Fibroblast of mammary gland (primary cell): ENCODE measurements at regions not wholly inside any gene's neighbourhood (a gene's known extent, or its start where the extent isn't known, plus 50 kb on each side); places are given as distances from the start of the nearest gene placed in this dataset.

Source experiments
- DNase-seq: peaks from one replicate; pipeline ENCODE4 v3.0.0-alpha.2; 2010; ENCODE audit warnings: low read depth
- H3K4me3 ChIP-seq: 2 replicates; pipeline ENCODE4 v1.5.1; 2011; ENCODE audit warnings: low read depth, mild to moderate bottlenecking, low read length, moderate library complexity; ENCODE audit not compliant: control insufficient read depth
- CTCF ChIP-seq: conservative IDR thresholded peaks from 2 replicates; pipeline ENCODE4 v1.5.1; 2011; ENCODE audit warnings: low read depth, low read length, inconsistent platforms; ENCODE audit not compliant: control insufficient read depth, insufficient read depth

GRCh38 chr13:93004919-93005318 is 221.7 kb upstream of the GPC6 start:
- H3K4me3 ChIP-seq: no peak overlapping the region
- peak; percentile 31 for TF ChIP-seq CTCF
- DNase-seq: peak; percentile 38

DNA sequence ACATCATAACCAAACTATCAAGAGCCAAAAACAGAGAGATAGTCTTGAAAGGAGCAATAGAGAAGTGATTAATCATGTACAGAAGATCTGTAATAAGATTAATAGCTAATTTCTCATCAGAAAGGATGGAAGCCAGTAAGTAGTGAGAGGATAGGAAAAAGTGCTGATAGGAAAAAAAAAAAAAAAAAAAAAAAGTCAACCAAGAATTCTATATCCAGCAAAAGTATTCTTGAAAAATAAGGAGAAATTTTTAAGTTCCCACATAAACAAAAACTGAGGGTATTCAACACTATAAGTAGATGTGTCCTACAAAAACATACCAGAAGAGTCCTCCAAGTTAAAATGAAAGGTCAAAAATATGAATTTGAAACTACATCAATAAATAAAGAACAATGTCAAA is 218.7 kb upstream of the GPC6 start:
- no peak for TF ChIP-seq CTCF
- no peak for DNase-seq
- H3K4me3 ChIP-seq: no peak overlapping the region

DNA sequence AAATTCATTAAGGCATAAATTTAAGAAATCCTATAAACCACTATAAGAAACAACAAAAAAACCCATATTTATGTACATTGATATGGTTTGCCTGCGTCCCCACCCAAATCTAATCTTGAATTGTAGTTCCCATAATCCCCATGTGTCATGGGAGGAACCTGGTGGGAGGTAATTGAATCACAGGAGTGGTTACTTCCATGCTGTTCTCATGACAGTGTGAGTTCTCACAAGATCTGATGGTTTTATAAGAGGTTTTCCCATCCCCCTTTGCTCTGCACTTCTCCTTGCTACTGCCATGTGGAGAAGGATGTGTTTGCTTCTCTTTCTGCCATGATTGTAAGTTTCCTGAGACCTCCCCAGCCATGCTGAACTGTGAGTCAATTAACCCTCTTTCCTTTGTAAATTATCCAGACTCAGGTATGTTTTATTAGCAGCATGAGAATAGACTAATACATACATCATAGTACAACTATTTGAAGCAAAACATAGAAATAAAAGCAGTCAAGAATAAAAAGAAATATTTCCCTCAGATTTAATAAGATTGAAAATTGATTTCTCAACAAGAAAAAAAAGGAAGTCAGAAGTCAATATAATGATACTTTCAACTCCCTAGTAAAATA is 209.0 kb upstream of the GPC6 start:
- DNase-seq: no peak
- no peak overlapping the region for H3K4me3 ChIP-seq
- no peak for TF ChIP-seq CTCF

GRCh38 chr13:93023929-93024328 is 202.7 kb upstream of the GPC6 start:
- no peak for TF ChIP-seq CTCF
- no peak for DNase-seq
- no peak overlapping the region for H3K4me3 ChIP-seq

GRCh38 chr13:93025984-93026383 is 200.6 kb upstream of the GPC6 start:
- H3K4me3 ChIP-seq: no peak overlapping the region
- TF ChIP-seq CTCF: no peak
- DNase-seq: no peak

DNA sequence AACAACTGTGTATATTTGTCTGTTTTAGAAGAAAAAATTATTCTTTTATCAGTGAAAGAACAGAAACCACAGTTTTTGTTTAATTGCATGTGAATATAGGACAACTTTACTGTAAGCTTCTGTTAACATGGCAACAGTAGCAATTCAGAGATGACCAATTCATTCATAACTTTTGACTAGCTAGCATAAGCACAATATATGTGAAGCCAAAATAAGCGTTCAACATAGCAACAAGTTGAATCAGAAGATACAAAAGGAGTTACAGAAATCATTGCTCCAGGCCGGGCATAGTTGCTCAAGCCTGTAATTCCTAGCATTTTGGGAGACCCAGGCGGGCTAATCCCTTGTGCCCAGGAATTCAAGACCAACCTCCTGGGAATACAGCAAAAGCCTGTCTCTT is 197.1 kb upstream of the GPC6 start:
- peak; percentile 4 for DNase-seq
- no peak for TF ChIP-seq CTCF
- no peak overlapping the region for H3K4me3 ChIP-seq

GRCh38 chr13:93036380-93036779 is 190.2 kb upstream of the GPC6 start:
- DNase-seq: no peak
- no peak for TF ChIP-seq CTCF
- no peak overlapping the region for H3K4me3 ChIP-seq
